ENCODE measurements at regions not wholly inside any gene's neighbourhood (a gene's known extent, or its start where the extent isn't known, plus 50 kb on each side); places are given as distances from the start of the nearest gene placed in this dataset.

DNA sequence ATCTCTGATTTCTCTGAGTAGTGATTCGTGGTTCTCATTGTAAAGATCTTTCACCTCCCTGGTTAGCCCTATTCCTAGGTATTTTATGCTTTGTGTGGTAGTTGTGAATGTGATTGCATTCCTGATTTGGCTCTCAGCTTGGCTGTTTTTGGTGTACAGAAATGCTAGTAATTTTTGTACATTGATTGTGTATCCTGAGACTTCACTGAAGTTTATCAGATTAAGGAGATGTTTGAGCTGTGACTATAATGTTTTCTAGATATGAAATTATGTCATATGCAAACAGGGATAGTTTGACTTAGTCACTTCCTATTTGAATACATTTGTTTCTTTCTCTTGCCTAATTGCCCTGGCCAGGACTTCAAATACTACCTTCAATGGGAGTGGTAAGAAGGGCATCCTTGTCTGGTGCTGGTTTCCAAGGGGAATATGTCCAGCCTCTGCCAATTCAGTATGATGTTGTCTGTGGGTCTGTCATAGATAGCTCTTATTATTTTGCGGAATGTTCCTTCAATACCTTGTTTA lies 251.9 kb upstream of the ZNF804A start:
- TF ChIP-seq RAD21 (IDR thresholded peaks at IDR 0.05; ENCODE audit: low read depth) (no peak), TAF1 (IDR thresholded peaks at IDR 0.05; ENCODE audit: low read depth) (no peak), CREB1 (IDR thresholded peaks at IDR 0.05; ENCODE audit: low read depth) (no peak), CEBPB (IDR thresholded peaks at IDR 0.05) (no peak), ZBTB7A (IDR thresholded peaks at IDR 0.05; ENCODE audit: low read depth) (no peak), EP300 (IDR thresholded peaks at IDR 0.05; ENCODE audit: borderline replicate concordance) (no peak)
- TF ChIP-seq, protein P1, sequence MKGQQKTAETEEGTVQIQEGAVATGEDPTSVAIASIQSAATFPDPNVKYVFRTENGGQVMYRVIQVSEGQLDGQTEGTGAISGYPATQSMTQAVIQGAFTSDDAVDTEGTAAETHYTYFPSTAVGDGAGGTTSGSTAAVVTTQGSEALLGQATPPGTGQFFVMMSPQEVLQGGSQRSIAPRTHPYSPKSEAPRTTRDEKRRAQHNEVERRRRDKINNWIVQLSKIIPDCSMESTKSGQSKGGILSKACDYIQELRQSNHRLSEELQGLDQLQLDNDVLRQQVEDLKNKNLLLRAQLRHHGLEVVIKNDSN (IDR thresholded peaks at IDR 0.05): no peak
- TF ChIP-seq, protein P2, sequence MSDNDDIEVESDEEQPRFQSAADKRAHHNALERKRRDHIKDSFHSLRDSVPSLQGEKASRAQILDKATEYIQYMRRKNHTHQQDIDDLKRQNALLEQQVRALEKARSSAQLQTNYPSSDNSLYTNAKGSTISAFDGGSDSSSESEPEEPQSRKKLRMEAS (IDR thresholded peaks at IDR 0.05): no peak
- TF ChIP-seq, protein P3, sequence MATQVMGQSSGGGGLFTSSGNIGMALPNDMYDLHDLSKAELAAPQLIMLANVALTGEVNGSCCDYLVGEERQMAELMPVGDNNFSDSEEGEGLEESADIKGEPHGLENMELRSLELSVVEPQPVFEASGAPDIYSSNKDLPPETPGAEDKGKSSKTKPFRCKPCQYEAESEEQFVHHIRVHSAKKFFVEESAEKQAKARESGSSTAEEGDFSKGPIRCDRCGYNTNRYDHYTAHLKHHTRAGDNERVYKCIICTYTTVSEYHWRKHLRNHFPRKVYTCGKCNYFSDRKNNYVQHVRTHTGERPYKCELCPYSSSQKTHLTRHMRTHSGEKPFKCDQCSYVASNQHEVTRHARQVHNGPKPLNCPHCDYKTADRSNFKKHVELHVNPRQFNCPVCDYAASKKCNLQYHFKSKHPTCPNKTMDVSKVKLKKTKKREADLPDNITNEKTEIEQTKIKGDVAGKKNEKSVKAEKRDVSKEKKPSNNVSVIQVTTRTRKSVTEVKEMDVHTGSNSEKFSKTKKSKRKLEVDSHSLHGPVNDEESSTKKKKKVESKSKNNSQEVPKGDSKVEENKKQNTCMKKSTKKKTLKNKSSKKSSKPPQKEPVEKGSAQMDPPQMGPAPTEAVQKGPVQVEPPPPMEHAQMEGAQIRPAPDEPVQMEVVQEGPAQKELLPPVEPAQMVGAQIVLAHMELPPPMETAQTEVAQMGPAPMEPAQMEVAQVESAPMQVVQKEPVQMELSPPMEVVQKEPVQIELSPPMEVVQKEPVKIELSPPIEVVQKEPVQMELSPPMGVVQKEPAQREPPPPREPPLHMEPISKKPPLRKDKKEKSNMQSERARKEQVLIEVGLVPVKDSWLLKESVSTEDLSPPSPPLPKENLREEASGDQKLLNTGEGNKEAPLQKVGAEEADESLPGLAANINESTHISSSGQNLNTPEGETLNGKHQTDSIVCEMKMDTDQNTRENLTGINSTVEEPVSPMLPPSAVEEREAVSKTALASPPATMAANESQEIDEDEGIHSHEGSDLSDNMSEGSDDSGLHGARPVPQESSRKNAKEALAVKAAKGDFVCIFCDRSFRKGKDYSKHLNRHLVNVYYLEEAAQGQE (IDR thresholded peaks at IDR 0.05; ENCODE audit: low read depth): no peak
